WERI-Rb-1 (cell line): ENCODE measurements at regions not wholly inside any gene's neighbourhood (a gene's known extent, or its start where the extent isn't known, plus 50 kb on each side); places are given as distances from the start of the nearest gene placed in this dataset.
"Not testable (repeated sequence)": the region's sequence is repeated elsewhere in the genome, so short reads cannot be mapped to it uniquely, and the experiment has no call there.

ENCODE experiments used
- DNase-seq: peaks from one replicate; pipeline ENCODE4 v3.0.0-alpha.2; 2020
- H3K27ac ChIP-seq: fragments of 250-450 bp; sonication (Bioruptor Pico); 2 replicates; pipeline ENCODE4 v1.5.1; 2020; ENCODE audit warnings: mild to moderate bottlenecking, moderate library complexity
- H3K27me3 ChIP-seq: fragments of 250-450 bp; sonication (Bioruptor Pico); 2 replicates; pipeline ENCODE4 v1.5.1; 2021; ENCODE audit warnings: mild to moderate bottlenecking, low read depth, moderate library complexity; ENCODE audit not compliant: insufficient read depth, severe bottlenecking
- H3K36me3 ChIP-seq: fragments of 250-450 bp; sonication (Bioruptor Pico); 2 replicates; pipeline ENCODE4 v1.5.1; 2020; ENCODE audit warnings: mild to moderate bottlenecking, moderate library complexity
- H3K4me3 ChIP-seq: 2 replicates; pipeline ENCODE4 v1.5.1; 2011; ENCODE audit warnings: low read depth, mild to moderate bottlenecking, control low read depth, low read length
- H3K9me3 ChIP-seq: fragments of 250-450 bp; sonication (Bioruptor Pico); 2 replicates; pipeline ENCODE4 v1.5.1; 2021; ENCODE audit warnings: mild to moderate bottlenecking, moderate library complexity; ENCODE audit not compliant: severe bottlenecking
- CTCF ChIP-seq: IDR thresholded peaks from 2 replicates; pipeline ENCODE4 v1.5.1; 2011; ENCODE audit warnings: low read depth, mild to moderate bottlenecking, control low read depth, inconsistent platforms, low read length

- H3K27me3 ChIP-seq, H3K4me3 ChIP-seq, H3K9me3 ChIP-seq, DNase-seq, H3K36me3 ChIP-seq, H3K27ac ChIP-seq: not testable (repeated sequence)
Observed at GRCh38 chrX:90848595-90848994, 586.0 kb upstream of the PABPC5 start.

- H3K27me3 ChIP-seq = peaks cover 4% of the 10 kb centered on the region
- DNase-seq = no peak
- H3K9me3 ChIP-seq = no peaks in the 10 kb centered on the region
- no peak for TF ChIP-seq CTCF
- no peak overlapping the region for H3K27ac ChIP-seq
- no peak overlapping the region for H3K4me3 ChIP-seq
- no peaks in the 10 kb centered on the region for H3K36me3 ChIP-seq
Observed at GRCh38 chrX:90883479-90883878, 551.2 kb upstream of the PABPC5 start.

GRCh38 chrX:90914816-90915215 is 519.8 kb upstream of the PABPC5 start:
- not testable (repeated sequence) for DNase-seq, H3K4me3 ChIP-seq, H3K9me3 ChIP-seq, H3K27me3 ChIP-seq, H3K27ac ChIP-seq, H3K36me3 ChIP-seq

GRCh38 chrX:90946870-90947269 is 487.8 kb upstream of the PABPC5 start:
- not testable (repeated sequence) for H3K27ac ChIP-seq, H3K27me3 ChIP-seq, DNase-seq, H3K9me3 ChIP-seq, H3K4me3 ChIP-seq, H3K36me3 ChIP-seq

- H3K36me3 ChIP-seq, H3K9me3 ChIP-seq, H3K27ac ChIP-seq, DNase-seq, H3K4me3 ChIP-seq, H3K27me3 ChIP-seq: not testable (repeated sequence)
Observed at GRCh38 chrX:90995191-90995590, 439.4 kb upstream of the PABPC5 start.

- not testable (repeated sequence) for DNase-seq, H3K27me3 ChIP-seq, H3K9me3 ChIP-seq, H3K36me3 ChIP-seq, H3K27ac ChIP-seq, H3K4me3 ChIP-seq
Observed at GRCh38 chrX:91018111-91018510, 416.5 kb upstream of the PABPC5 start.

- H3K27ac ChIP-seq = no peak overlapping the region
- no peak for TF ChIP-seq CTCF
- H3K9me3 ChIP-seq = no peaks in the 10 kb centered on the region
- no peak overlapping the region for H3K4me3 ChIP-seq
- peaks cover 3% of the 10 kb centered on the region for H3K27me3 ChIP-seq
- DNase-seq = no peak
- no peaks in the 10 kb centered on the region for H3K36me3 ChIP-seq
Observed at GRCh38 chrX:91039777-91040176, 394.9 kb upstream of the PABPC5 start.

GRCh38 chrX:91066104-91066503 is 368.5 kb upstream of the PABPC5 start:
- Histone ChIP-seq H3K4me3 (no peak overlapping the region), H3K27ac (no peak overlapping the region), H3K27me3 (peaks cover 7% of the 10 kb centered on the region), H3K36me3 (no peaks in the 10 kb centered on the region), H3K9me3 (no peaks in the 10 kb centered on the region)
- 0 out of 2 replicates have a peak, but pooled peaks have one; percentile 20 for TF ChIP-seq CTCF
- no peak for DNase-seq
